ENCODE measurements at regions not wholly inside any gene's neighbourhood (a gene's known extent, or its start where the extent isn't known, plus 50 kb on each side); places are given as distances from the start of the nearest gene placed in this dataset.

DNA sequence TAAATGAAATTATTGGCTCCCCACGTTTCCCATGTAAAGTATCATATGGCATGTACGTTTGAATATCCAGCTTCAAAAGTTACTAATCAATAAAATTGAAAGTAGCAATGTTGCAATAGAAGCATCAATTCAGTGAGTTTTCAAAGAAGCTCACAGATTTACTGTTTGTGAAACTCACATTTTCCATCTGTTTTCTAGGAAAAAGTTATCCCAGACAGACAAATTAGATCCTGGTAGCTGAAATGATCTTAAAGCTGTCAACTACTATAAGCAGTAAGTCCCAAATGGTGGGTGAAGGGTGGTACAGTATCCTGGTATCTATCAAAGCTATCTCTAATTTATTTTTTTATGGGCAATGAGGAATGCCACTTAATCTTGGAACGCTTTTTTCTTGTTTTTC, 60.7 kb upstream of the MXRA5 start:
- TF ChIP-seq, protein P1, sequence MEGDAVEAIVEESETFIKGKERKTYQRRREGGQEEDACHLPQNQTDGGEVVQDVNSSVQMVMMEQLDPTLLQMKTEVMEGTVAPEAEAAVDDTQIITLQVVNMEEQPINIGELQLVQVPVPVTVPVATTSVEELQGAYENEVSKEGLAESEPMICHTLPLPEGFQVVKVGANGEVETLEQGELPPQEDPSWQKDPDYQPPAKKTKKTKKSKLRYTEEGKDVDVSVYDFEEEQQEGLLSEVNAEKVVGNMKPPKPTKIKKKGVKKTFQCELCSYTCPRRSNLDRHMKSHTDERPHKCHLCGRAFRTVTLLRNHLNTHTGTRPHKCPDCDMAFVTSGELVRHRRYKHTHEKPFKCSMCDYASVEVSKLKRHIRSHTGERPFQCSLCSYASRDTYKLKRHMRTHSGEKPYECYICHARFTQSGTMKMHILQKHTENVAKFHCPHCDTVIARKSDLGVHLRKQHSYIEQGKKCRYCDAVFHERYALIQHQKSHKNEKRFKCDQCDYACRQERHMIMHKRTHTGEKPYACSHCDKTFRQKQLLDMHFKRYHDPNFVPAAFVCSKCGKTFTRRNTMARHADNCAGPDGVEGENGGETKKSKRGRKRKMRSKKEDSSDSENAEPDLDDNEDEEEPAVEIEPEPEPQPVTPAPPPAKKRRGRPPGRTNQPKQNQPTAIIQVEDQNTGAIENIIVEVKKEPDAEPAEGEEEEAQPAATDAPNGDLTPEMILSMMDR (IDR thresholded peaks at IDR 0.05; ENCODE audit: low read depth, low read length), result no peak
- DNase-seq (ENCODE audit: extremely low read depth, low read depth), result no peak

DNA sequence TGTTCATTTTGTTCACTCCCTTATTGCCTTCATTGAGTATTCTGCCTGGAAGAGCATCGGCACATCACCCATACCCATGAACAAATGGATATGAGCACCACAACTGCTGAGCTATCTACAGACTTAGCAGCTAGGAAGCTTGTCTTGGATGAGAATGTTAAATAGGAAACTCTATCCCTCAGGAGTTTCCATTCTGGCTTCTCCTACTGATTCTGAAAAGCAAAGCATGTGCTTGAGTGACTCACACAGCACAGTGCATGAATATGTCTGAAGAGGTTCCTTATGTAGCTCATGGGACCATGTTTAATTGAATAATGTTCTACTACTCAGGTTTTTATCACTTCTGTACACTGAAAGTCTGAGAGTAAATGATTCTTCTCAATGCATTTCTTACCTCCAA, 57.3 kb upstream of the MXRA5 start:
- TF ChIP-seq, protein P1 (IDR thresholded peaks at IDR 0.05; ENCODE audit: low read depth, low read length), result no peak
- DNase-seq (ENCODE audit: extremely low read depth, low read depth), result no peak
